GM21737 (cell line): ENCODE measurements at regions not wholly inside any gene's neighbourhood (a gene's known extent, or its start where the extent isn't known, plus 50 kb on each side); places are given as distances from the start of the nearest gene placed in this dataset.

Experiments
- ATAC-seq: cut with Tn5 transposase; IDR thresholded peaks from one replicate; pipeline ENCODE4 v1.9.1; 2021; ENCODE audit warnings: mild to moderate bottlenecking, moderate library complexity; ENCODE audit not compliant: unreplicated experiment

DNA sequence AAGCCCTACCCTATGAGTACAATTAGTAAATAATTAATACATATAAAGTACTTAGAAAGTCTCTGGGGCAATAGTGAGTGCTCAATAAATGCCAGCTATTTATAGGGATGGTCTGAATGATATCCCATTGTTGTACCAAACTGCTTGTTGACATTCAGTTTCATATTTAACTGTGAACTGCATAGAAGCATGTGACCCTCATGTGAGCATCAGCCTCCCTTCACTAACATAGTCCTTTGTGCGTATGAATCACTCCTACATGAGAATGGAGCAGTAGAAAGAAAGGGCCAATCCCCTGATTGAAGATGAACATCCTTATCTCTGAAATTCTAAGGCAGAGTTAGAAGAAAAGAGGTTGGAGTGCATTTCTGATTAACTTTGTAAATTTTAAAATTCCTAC lies 68.7 kb upstream of the ATP10A start:
- no peak for ATAC-seq

DNA sequence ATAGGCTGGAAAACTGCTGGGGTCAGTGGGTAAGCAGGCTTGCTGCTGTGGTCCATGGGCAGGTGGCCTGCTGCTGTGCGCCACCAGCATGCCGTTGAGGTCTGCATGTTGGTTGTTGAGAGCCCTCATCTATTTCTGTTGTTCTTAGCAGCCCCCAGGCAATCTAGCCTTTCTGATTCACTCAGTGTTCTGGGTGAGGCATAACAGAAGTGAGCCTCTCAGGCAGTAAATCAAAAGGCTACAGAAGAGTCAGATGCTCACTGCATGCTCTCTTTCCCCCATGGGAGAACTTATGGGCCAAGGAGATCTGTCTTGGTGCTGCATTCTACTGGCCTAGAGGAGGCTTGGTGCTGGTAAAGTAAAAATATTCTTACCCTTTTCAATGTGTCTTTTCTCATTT lies 67.8 kb upstream of the ATP10A start:
- no peak for ATAC-seq
